ENCODE measurements at regions not wholly inside any gene's neighbourhood (a gene's known extent, or its start where the extent isn't known, plus 50 kb on each side); places are given as distances from the start of the nearest gene placed in this dataset.
"Not testable (repeated sequence)": the region's sequence is repeated elsewhere in the genome, so short reads cannot be mapped to it uniquely, and the experiment has no call there.

- H3K79me2 ChIP-seq (ENCODE audit: low read length), result no peaks in the 10 kb centered on the region
- H3K9ac ChIP-seq (ENCODE audit: low read length), result no peak overlapping the region
- no peaks in the 10 kb centered on the region for H3K9me3 ChIP-seq (ENCODE audit: insufficient read depth, low read length)
- peaks cover 37% of the 10 kb centered on the region for H3K27me3 ChIP-seq (ENCODE audit: low read depth, low read length)
- no peak overlapping the region for H3K4me2 ChIP-seq (ENCODE audit: low read length)
- H3K36me3 ChIP-seq (replicated peaks; ENCODE audit: low read depth, low read length), result no peaks in the 10 kb centered on the region
- H2AFZ ChIP-seq (ENCODE audit: low read depth, low read length), result no peak overlapping the region
- no peaks in the 10 kb centered on the region for H3K4me1 ChIP-seq (ENCODE audit: low read length)
- no peak overlapping the region for H3K27ac ChIP-seq (ENCODE audit: low read length)
- H4K20me1 ChIP-seq (ENCODE audit: insufficient read depth, low read length), result no peaks in the 10 kb centered on the region
- TF ChIP-seq CTCF (IDR thresholded peaks at IDR 0.05; ENCODE audit: low read depth, low read length), result no peak
- TF ChIP-seq EZH2phosphoT487 (IDR thresholded peaks at IDR 0.05; ENCODE audit: low read depth), result no peak
- no peak overlapping the region for H3K4me3 ChIP-seq (ENCODE audit: low read length)
These were observed 103.2 kb upstream of the GPR141 start for GRCh38 chr7:37580376-37580775.

- not testable (repeated sequence) for H3K4me2 ChIP-seq (ENCODE audit: low read length); H3K9ac ChIP-seq (ENCODE audit: low read length); H4K20me1 ChIP-seq (ENCODE audit: insufficient read depth, low read length); H3K4me1 ChIP-seq (ENCODE audit: low read length); H3K9me3 ChIP-seq (ENCODE audit: insufficient read depth, low read length); H3K4me3 ChIP-seq (ENCODE audit: low read length); H3K27ac ChIP-seq (ENCODE audit: low read length); H2AFZ ChIP-seq (ENCODE audit: low read depth, low read length); H3K79me2 ChIP-seq (ENCODE audit: low read length); H3K36me3 ChIP-seq (replicated peaks; ENCODE audit: low read depth, low read length)
- H3K27me3 ChIP-seq (ENCODE audit: low read depth, low read length), result peaks cover 28% of the 10 kb centered on the region
These were observed 98.7 kb upstream of the GPR141 start for GRCh38 chr7:37584651-37585463.

DNA sequence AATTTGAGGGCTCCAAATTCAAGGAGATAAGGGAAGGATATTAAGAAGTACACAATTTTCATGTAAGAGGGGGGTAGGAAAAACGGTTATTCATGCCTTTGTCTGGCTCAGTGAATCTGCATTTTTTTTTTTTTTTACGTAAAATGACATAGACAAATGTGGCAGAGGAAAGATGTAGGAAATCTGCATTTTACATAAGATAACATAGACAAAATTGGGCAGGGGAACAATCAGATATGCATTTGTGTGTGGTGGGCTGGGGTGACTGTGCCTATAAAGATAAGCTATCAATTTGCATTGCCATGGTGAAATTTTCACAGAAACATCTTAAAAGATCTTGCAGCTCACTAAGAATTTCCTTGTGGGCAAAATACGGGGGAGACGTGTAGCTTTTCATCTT lies 92.7 kb upstream of the GPR141 start:
- peaks cover 4% of the 10 kb centered on the region; the same call in 1 of the 2 replicates for H3K27me3 ChIP-seq (ENCODE audit: low read depth, low read length)
- H3K4me3 ChIP-seq (ENCODE audit: low read length), result no peak overlapping the region
- no peaks in the 10 kb centered on the region for H4K20me1 ChIP-seq (ENCODE audit: insufficient read depth, low read length)
- 0 out of 2 replicates have a peak, but pooled peaks cover 3% of the 10 kb centered on the region for H3K9me3 ChIP-seq (ENCODE audit: insufficient read depth, low read length)
- no peaks in the 10 kb centered on the region for H3K36me3 ChIP-seq (replicated peaks; ENCODE audit: low read depth, low read length)
- no peak overlapping the region for H2AFZ ChIP-seq (ENCODE audit: low read depth, low read length)
- H3K27ac ChIP-seq (ENCODE audit: low read length), result no peak overlapping the region
- H3K9ac ChIP-seq (ENCODE audit: low read length), result no peak overlapping the region
- no peaks in the 10 kb centered on the region for H3K4me1 ChIP-seq (ENCODE audit: low read length)
- H3K79me2 ChIP-seq (ENCODE audit: low read length), result no peaks in the 10 kb centered on the region
- no peak overlapping the region for H3K4me2 ChIP-seq (ENCODE audit: low read length)
- TF ChIP-seq EZH2phosphoT487 (IDR thresholded peaks at IDR 0.05; ENCODE audit: low read depth) (no peak), CTCF (IDR thresholded peaks at IDR 0.05; ENCODE audit: low read depth, low read length) (no peak)

- no peak for TF ChIP-seq EZH2phosphoT487 (IDR thresholded peaks at IDR 0.05; ENCODE audit: low read depth)
- no peak for TF ChIP-seq CTCF (IDR thresholded peaks at IDR 0.05; ENCODE audit: low read depth, low read length)
- no peak overlapping the region for H2AFZ ChIP-seq (ENCODE audit: low read depth, low read length)
- no peaks in the 10 kb centered on the region for H4K20me1 ChIP-seq (ENCODE audit: insufficient read depth, low read length)
- no peaks in the 10 kb centered on the region for H3K79me2 ChIP-seq (ENCODE audit: low read length)
- no peak overlapping the region for H3K9ac ChIP-seq (ENCODE audit: low read length)
- H3K4me3 ChIP-seq (ENCODE audit: low read length), result no peak overlapping the region
- H3K27me3 ChIP-seq (ENCODE audit: low read depth, low read length), result peaks cover 4% of the 10 kb centered on the region; the same call in 1 of the 2 replicates
- H3K9me3 ChIP-seq (ENCODE audit: insufficient read depth, low read length), result 0 out of 2 replicates have a peak, but pooled peaks cover 3% of the 10 kb centered on the region
- H3K4me2 ChIP-seq (ENCODE audit: low read length), result no peak overlapping the region
- no peaks in the 10 kb centered on the region for H3K36me3 ChIP-seq (replicated peaks; ENCODE audit: low read depth, low read length)
- H3K4me1 ChIP-seq (ENCODE audit: low read length), result no peaks in the 10 kb centered on the region
- no peak overlapping the region for H3K27ac ChIP-seq (ENCODE audit: low read length)
These were observed 91.2 kb upstream of the GPR141 start for GRCh38 chr7:37592366-37592765.
